OCI-LY7 (cell line): ENCODE measurements at regions not wholly inside any gene's neighbourhood (a gene's known extent, or its start where the extent isn't known, plus 50 kb on each side); places are given as distances from the start of the nearest gene placed in this dataset.

Experiments used
- BruUV-seq: library from RNA; stranded (reverse); fragments of 400-500 nt; replicated peaks from 2 replicates; lab custom pipeline; 2021; lab: Mats Ljungman, UMichigan
- CTCF ChIA-PET: fragments of 300-600 bp; sonication (Branson Sonifier 250); formaldehyde crosslinking; loops from one replicate; lab custom pipeline; 2022; ENCODE audit warnings: antibody characterized with exemption; ENCODE audit not compliant: unreplicated experiment; lab: Charles Lee
- POLR2A ChIA-PET: fragments of 300-600 bp; sonication (Branson Sonifier 250); formaldehyde crosslinking; loops from one replicate; lab custom pipeline; 2022; ENCODE audit warnings: antibody characterized with exemption; lab: Charles Lee
- DNase-seq: peaks from one replicate; pipeline ENCODE4 v3.0.0-alpha.2; 2015; ENCODE audit warnings: low spot score
- H2AFZ ChIP-seq: fragments of 200-600 bp; sonication (generic), shearing (Covaris generic); 2 replicates; pipeline ENCODE4 v1.6.1; 2014; ENCODE audit warnings: mild to moderate bottlenecking, antibody characterized with exemption, low read length, moderate library complexity
- H3K27ac ChIP-seq: fragments of 200-600 bp; sonication (generic); 2 replicates; pipeline ENCODE4 v1.5.1; 2014; ENCODE audit warnings: mixed run types, low read depth, mild to moderate bottlenecking, moderate library complexity, low read length, inconsistent platforms; ENCODE audit not compliant: poor library complexity, severe bottlenecking
- H3K36me3 ChIP-seq: fragments of 200-600 bp; sonication (generic); 2 replicates; pipeline ENCODE4 v1.6.1; 2014; ENCODE audit warnings: mild to moderate bottlenecking, antibody characterized with exemption, low read length, moderate library complexity, mixed read lengths; ENCODE audit not compliant: insufficient read depth
- H3K4me1 ChIP-seq: fragments of 200-600 bp; sonication (generic); 2 replicates; pipeline ENCODE4 v1.5.1; 2014; ENCODE audit warnings: mild to moderate bottlenecking, low read length; ENCODE audit not compliant: insufficient read depth, poor library complexity, severe bottlenecking
- H3K4me2 ChIP-seq: fragments of 200-600 bp; sonication (generic); 2 replicates; pipeline ENCODE4 v1.6.1; 2014; ENCODE audit warnings: mild to moderate bottlenecking, low read length
- H3K4me3 ChIP-seq: fragments of 200-600 bp; sonication (generic); 2 replicates; pipeline ENCODE4 v1.5.1; 2014; ENCODE audit warnings: mild to moderate bottlenecking, low read depth, low read length; ENCODE audit not compliant: poor library complexity, severe bottlenecking
- H3K79me2 ChIP-seq: fragments of 200-600 bp; sonication (generic); 2 replicates; pipeline ENCODE4 v1.6.1; 2016; ENCODE audit warnings: low read depth, mild to moderate bottlenecking, low read length, moderate library complexity, mixed read lengths; ENCODE audit not compliant: insufficient read depth
- H3K9me2 ChIP-seq: fragments of 200-600 bp; sonication (generic); 2 replicates; pipeline ENCODE4 v1.6.1; 2016; ENCODE audit warnings: mild to moderate bottlenecking, low read length, mixed read lengths; ENCODE audit not compliant: insufficient read depth
- H3K9me3 ChIP-seq: fragments of 200-600 bp; sonication (generic); 2 replicates; pipeline ENCODE4 v1.6.1; 2014; ENCODE audit warnings: mild to moderate bottlenecking, mixed run types, low read length, mixed read lengths
- H4K20me1 ChIP-seq: fragments of 200-600 bp; sonication (generic); 2 replicates; pipeline ENCODE4 v1.6.1; 2014; ENCODE audit warnings: mild to moderate bottlenecking, antibody characterized with exemption, low read length, moderate library complexity, mixed read lengths; ENCODE audit not compliant: insufficient read depth
- CTCF ChIP-seq: fragments of 200-600 bp; sonication (generic); conservative IDR thresholded peaks from 2 replicates; pipeline ENCODE4 v1.5.1; 2014; ENCODE audit warnings: mild to moderate bottlenecking, antibody characterized with exemption, low read length, moderate library complexity, mixed read lengths
- EZH2phosphoT487 ChIP-seq: fragments of 200-600 bp; sonication (generic); IDR thresholded peaks from 2 replicates; pipeline ENCODE4 v1.6.1; 2018; ENCODE audit warnings: low read depth, borderline replicate concordance, mild to moderate bottlenecking, mixed run types, antibody characterized with exemption, low read length, moderate library complexity, mixed read lengths
- intact Hi-C: fragments of 100-400 bp; cut with micrococcal nuclease; formaldehyde crosslinking; loops from one replicate; pipeline ENCODE4 v1.10.0; 2022; ENCODE audit not compliant: unreplicated experiment

- H2AFZ ChIP-seq, result no peak overlapping the region
- no peaks in the 10 kb centered on the region for H3K9me2 ChIP-seq
- CTCF ChIA-PET, result no interaction called here
- H3K4me3 ChIP-seq, result no peak overlapping the region
- no peaks in the 10 kb centered on the region for H3K9me3 ChIP-seq
- H3K36me3 ChIP-seq, result no peaks in the 10 kb centered on the region
- POLR2A ChIA-PET, result interaction anchor here (0.6 to 0.7 kb wide), 3 partner anchors 53 to 1176 kb away, joined by 3 read pairs; no protein-coding TSS in a partner anchor
- no peak overlapping the region for H3K27ac ChIP-seq
- BruUV-seq, result no TSS peak
- H4K20me1 ChIP-seq, result no peaks in the 10 kb centered on the region
- no peak for DNase-seq
- intact Hi-C loops, result no loop called here
- TF ChIP-seq EZH2phosphoT487 (no peak), CTCF (no peak)
- no peaks in the 10 kb centered on the region for H3K79me2 ChIP-seq
- H3K4me2 ChIP-seq, result no peak overlapping the region
- H3K4me1 ChIP-seq, result peaks cover 6% of the 10 kb centered on the region
These were observed 518.9 kb upstream of the NR5A2 start for GRCh38 chr1:199508653-199509052.

GRCh38 chr1:199509456-199509855 is 518.1 kb upstream of the NR5A2 start:
- peaks cover 6% of the 10 kb centered on the region for H3K4me1 ChIP-seq
- intact Hi-C loops, result no loop called here
- BruUV-seq, result no TSS peak
- no peaks in the 10 kb centered on the region for H4K20me1 ChIP-seq
- H3K79me2 ChIP-seq, result no peaks in the 10 kb centered on the region
- no peak for TF ChIP-seq EZH2phosphoT487
- no peak for TF ChIP-seq CTCF
- H2AFZ ChIP-seq, result no peak overlapping the region
- no peaks in the 10 kb centered on the region for H3K36me3 ChIP-seq
- ChIA-PET POLR2A (interaction anchor here (0.5 to 0.6 kb wide), 2 partner anchors 69 to 880 kb away, joined by 3 read pairs; no protein-coding TSS in a partner anchor), CTCF (no interaction called here)
- H3K4me2 ChIP-seq, result no peak overlapping the region
- no peaks in the 10 kb centered on the region for H3K9me3 ChIP-seq
- H3K27ac ChIP-seq, result no peak overlapping the region
- no peak overlapping the region for H3K4me3 ChIP-seq
- no peaks in the 10 kb centered on the region for H3K9me2 ChIP-seq
- no peak for DNase-seq

GRCh38 chr1:199510314-199510713 is 517.2 kb upstream of the NR5A2 start:
- no TSS peak for BruUV-seq
- Histone ChIP-seq H3K9me3 (no peaks in the 10 kb centered on the region), H2AFZ (no peak overlapping the region), H4K20me1 (no peaks in the 10 kb centered on the region), H3K36me3 (no peaks in the 10 kb centered on the region), H3K27ac (no peak overlapping the region), H3K79me2 (no peaks in the 10 kb centered on the region), H3K4me1 (peaks cover 6% of the 10 kb centered on the region), H3K4me3 (no peak overlapping the region), H3K9me2 (no peaks in the 10 kb centered on the region), H3K4me2 (no peak overlapping the region)
- CTCF ChIA-PET, result no interaction called here
- DNase-seq, result no peak
- TF ChIP-seq EZH2phosphoT487 (no peak), CTCF (no peak)
- POLR2A ChIA-PET, result no interaction called here
- intact Hi-C loops, result no loop called here
